Body of pancreas (tissue), 4 donors: ENCODE measurements at regions not wholly inside any gene's neighbourhood (a gene's known extent, or its start where the extent isn't known, plus 50 kb on each side); places are given as distances from the start of the nearest gene placed in this dataset.

Source experiments
- CTCF ChIP-seq, 7 experiments: fragments of 450-650 bp in 4 of 7; fragments of 200-600 bp in 3 of 7; sonication (generic) in 3 of 7; IDR thresholded peaks; one replicate each; pipeline ENCODE4 v1.5.1; 2016 to 2019; ENCODE audit warnings: antibody characterized with exemption in 7 of 7
- POLR2A ChIP-seq, 3 donors: fragments of 450-650 bp; IDR thresholded peaks; one replicate each; pipeline ENCODE4 v1.6.1; 2016; ENCODE audit warnings: antibody characterized with exemption in 3 of 3, mild to moderate bottlenecking in 2 of 3

- no peak for TF ChIP-seq CTCF (IDR thresholded peaks at IDR 0.05)
- no peak for TF ChIP-seq POLR2A (IDR thresholded peaks at IDR 0.05)
These were observed 107.4 kb upstream of the GADD45A start for GRCh38 chr1:67577646-67578045.
